H1 (cell line): ENCODE measurements at regions not wholly inside any gene's neighbourhood (a gene's known extent, or its start where the extent isn't known, plus 50 kb on each side); places are given as distances from the start of the nearest gene placed in this dataset.

Source experiments
- JUND ChIP-seq: IDR thresholded peaks from 2 replicates; pipeline ENCODE4 v1.6.1; 2011; ENCODE audit warnings: mild to moderate bottlenecking, improper control_type of control experiment, low read length
- NRF1 ChIP-seq: IDR thresholded peaks from 2 replicates; pipeline ENCODE4 v1.6.1; 2011; ENCODE audit warnings: mild to moderate bottlenecking, low read depth, low read length, improper control_type of control experiment

DNA sequence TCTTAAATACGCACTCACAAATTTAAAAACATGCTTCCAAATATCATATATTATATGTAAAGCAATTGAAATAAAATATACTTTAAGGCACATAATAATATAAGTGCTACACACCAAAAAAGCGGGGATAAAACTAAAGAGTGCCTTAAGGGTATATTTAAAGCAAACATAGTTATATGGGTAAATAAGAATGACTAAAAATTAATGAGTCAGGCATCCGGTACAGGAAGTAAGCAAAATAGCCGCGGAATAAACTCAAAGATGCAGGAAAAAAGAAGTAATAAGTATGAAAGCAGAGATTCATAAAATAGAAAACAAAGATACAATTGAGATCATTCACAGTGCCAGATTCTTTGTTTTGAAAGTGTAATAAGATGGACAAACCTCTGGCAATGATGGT, 503.5 kb upstream of the SOX11 start (continued):
- TF ChIP-seq NRF1 (no peak), JUND (no peak)
